Kidney epithelial cell (primary cell): ENCODE measurements at regions not wholly inside any gene's neighbourhood (a gene's known extent, or its start where the extent isn't known, plus 50 kb on each side); places are given as distances from the start of the nearest gene placed in this dataset.
"Not testable (repeated sequence)": the region's sequence is repeated elsewhere in the genome, so short reads cannot be mapped to it uniquely, and the experiment has no call there.

ENCODE experiments used
- DNase-seq: peaks from one replicate; pipeline ENCODE4 v3.0.0-alpha.2; 2010; ENCODE audit warnings: low read depth
- H3K27me3 ChIP-seq: 2 replicates; pipeline ENCODE4 v1.6.0; 2011; ENCODE audit warnings: low read length; ENCODE audit not compliant: control insufficient read depth, insufficient read depth
- H3K36me3 ChIP-seq: 2 replicates; pipeline ENCODE4 v1.5.1; 2011; ENCODE audit warnings: low read length; ENCODE audit not compliant: control insufficient read depth, insufficient read depth
- H3K4me3 ChIP-seq: 2 replicates; pipeline ENCODE4 v1.5.1; 2011; ENCODE audit warnings: low read depth, mild to moderate bottlenecking, control low read depth, low read length
- CTCF ChIP-seq: IDR thresholded peaks from 2 replicates; pipeline ENCODE4 v1.5.1; 2011; ENCODE audit warnings: mild to moderate bottlenecking, moderate library complexity, low read length, control low read depth, inconsistent platforms; ENCODE audit not compliant: insufficient read depth, poor library complexity, severe bottlenecking

- Histone ChIP-seq H3K36me3 (no peaks in the 10 kb centered on the region), H3K27me3 (no peaks in the 10 kb centered on the region), H3K4me3 (no peak overlapping the region)
- no peak for DNase-seq
- TF ChIP-seq CTCF = no peak
Measured at GRCh38 chr4:132396636-132397035, 752.5 kb upstream of the PCDH10 start.

- Histone ChIP-seq H3K4me3 (no peak overlapping the region), H3K36me3 (no peaks in the 10 kb centered on the region), H3K27me3 (no peaks in the 10 kb centered on the region)
- DNase-seq = no peak
- TF ChIP-seq CTCF = no peak
Measured at GRCh38 chr4:132417220-132417619, 731.9 kb upstream of the PCDH10 start.

GRCh38 chr4:132427125-132427524 is 722.0 kb upstream of the PCDH10 start:
- no peaks in the 10 kb centered on the region for H3K27me3 ChIP-seq
- DNase-seq = no peak
- no peak overlapping the region for H3K4me3 ChIP-seq
- no peaks in the 10 kb centered on the region for H3K36me3 ChIP-seq
- TF ChIP-seq CTCF = no peak

GRCh38 chr4:132437117-132437516 is 712.0 kb upstream of the PCDH10 start:
- no peak for TF ChIP-seq CTCF
- no peaks in the 10 kb centered on the region for H3K36me3 ChIP-seq
- no peaks in the 10 kb centered on the region for H3K27me3 ChIP-seq
- no peak overlapping the region for H3K4me3 ChIP-seq
- no peak for DNase-seq

GRCh38 chr4:132445386-132445785 is 703.7 kb upstream of the PCDH10 start:
- H3K36me3 ChIP-seq = no peaks in the 10 kb centered on the region
- no peaks in the 10 kb centered on the region for H3K27me3 ChIP-seq
- no peak for DNase-seq
- TF ChIP-seq CTCF = no peak
- H3K4me3 ChIP-seq = no peak overlapping the region

GRCh38 chr4:132457987-132458386 is 691.1 kb upstream of the PCDH10 start:
- H3K36me3 ChIP-seq, H3K4me3 ChIP-seq: not testable (repeated sequence)

More at GRCh38 chr4:132457987-132458386, 691.1 kb upstream of the PCDH10 start:
- not testable (repeated sequence) for DNase-seq, H3K27me3 ChIP-seq
